ENCODE measurements at regions not wholly inside any gene's neighbourhood (a gene's known extent, or its start where the extent isn't known, plus 50 kb on each side); places are given as distances from the start of the nearest gene placed in this dataset.

DNA sequence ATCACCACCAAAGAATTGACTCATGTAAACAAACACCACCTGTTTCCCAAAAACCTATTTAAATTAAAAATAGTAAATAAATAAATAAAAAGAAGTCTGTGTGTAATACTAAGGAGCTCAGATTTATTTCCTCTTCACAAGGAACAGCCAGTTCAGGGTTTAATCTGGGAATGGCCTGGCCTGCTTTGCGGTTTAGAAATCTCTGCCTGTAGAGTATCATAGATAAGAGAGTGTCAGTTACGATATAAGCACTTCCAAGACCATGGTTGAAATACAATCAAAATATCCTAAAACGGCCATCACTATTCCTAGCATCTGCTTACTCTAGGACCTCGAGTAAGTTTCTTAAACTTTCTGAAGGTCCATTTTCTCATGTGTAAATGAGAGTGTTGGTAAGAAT lies 274.4 kb downstream of the PLPP3 start:
- no peak for TF ChIP-seq POLR2A (IDR thresholded peaks at IDR 0.05)
- TF ChIP-seq, protein P1, sequence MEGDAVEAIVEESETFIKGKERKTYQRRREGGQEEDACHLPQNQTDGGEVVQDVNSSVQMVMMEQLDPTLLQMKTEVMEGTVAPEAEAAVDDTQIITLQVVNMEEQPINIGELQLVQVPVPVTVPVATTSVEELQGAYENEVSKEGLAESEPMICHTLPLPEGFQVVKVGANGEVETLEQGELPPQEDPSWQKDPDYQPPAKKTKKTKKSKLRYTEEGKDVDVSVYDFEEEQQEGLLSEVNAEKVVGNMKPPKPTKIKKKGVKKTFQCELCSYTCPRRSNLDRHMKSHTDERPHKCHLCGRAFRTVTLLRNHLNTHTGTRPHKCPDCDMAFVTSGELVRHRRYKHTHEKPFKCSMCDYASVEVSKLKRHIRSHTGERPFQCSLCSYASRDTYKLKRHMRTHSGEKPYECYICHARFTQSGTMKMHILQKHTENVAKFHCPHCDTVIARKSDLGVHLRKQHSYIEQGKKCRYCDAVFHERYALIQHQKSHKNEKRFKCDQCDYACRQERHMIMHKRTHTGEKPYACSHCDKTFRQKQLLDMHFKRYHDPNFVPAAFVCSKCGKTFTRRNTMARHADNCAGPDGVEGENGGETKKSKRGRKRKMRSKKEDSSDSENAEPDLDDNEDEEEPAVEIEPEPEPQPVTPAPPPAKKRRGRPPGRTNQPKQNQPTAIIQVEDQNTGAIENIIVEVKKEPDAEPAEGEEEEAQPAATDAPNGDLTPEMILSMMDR (IDR thresholded peaks at IDR 0.05): no peak
- DNase-seq (ENCODE audit: low spot score in 2 of 2): no peak

DNA sequence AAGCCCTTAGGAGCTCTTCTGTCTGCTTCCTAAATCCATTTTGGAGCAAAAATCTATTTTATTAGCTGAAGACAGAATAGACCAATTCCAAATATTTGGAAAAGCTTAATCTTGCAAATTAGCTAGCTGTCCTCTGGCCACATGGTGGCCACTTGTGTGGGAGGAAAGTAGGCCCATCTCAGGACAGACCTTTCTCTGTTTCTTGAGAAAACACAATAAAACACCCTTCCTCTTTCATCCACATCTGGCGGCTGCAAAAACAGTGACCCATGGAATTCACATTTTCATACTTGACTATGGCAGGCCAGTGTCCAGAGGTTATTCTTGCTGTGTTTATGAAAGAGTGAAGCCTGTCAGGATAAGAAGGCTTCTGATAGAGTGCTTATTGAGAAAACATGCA lies 275.6 kb downstream of the PLPP3 start:
- no peak overlapping the region for H3K4me3 ChIP-seq (ENCODE audit: low read depth, poor library complexity, severe bottlenecking)
- no peak for DNase-seq (ENCODE audit: low spot score in 2 of 2)
- TF ChIP-seq, protein P1 (IDR thresholded peaks at IDR 0.05): no peak
- TF ChIP-seq POLR2A (IDR thresholded peaks at IDR 0.05): no peak
- intact Hi-C loops (cut with DNase I; ENCODE audit: low total_unique reads): no loop called here
- 75 to 93% methylated on average over 1 of the region's 1 CpG for WGBS, 2 donors

More for the DNA sequence above, 274.4 kb downstream of the PLPP3 start:
- 91 to 95% methylated on average over 4 of the region's 4 CpGs for WGBS, 2 donors
- intact Hi-C loops (cut with DNase I; ENCODE audit: low total_unique reads): no loop called here
- H3K4me3 ChIP-seq (ENCODE audit: low read depth, poor library complexity, severe bottlenecking): no peak overlapping the region

DNA sequence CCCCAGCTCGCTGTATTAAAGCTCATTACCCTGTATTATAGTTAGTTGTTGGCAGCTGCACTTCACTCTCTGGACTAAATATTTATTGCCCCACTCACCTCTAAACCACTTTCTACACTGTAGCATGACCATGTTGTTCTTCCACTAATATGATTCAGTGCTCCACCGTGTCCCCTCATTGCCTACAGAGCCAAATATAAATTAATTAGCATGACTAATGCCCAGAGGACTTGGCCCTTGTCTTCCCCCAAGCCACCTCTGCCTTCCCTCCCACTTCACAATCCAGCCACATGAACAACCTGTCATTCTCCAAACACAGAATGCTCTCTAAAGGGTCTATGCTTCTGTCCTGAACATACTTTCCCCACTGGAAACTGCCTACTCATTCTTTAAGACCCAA lies 276.5 kb downstream of the PLPP3 start:
- DNase-seq (ENCODE audit: low spot score in 2 of 2): no peak
- H3K4me3 ChIP-seq (ENCODE audit: low read depth, poor library complexity, severe bottlenecking): no peak overlapping the region
- 59 to 75% methylated on average over 2 of the region's 2 CpGs for WGBS, 2 donors
- TF ChIP-seq, protein P1 (IDR thresholded peaks at IDR 0.05): no peak
- no peak for TF ChIP-seq POLR2A (IDR thresholded peaks at IDR 0.05)
- intact Hi-C loops (cut with DNase I; ENCODE audit: low total_unique reads): no loop called here

DNA sequence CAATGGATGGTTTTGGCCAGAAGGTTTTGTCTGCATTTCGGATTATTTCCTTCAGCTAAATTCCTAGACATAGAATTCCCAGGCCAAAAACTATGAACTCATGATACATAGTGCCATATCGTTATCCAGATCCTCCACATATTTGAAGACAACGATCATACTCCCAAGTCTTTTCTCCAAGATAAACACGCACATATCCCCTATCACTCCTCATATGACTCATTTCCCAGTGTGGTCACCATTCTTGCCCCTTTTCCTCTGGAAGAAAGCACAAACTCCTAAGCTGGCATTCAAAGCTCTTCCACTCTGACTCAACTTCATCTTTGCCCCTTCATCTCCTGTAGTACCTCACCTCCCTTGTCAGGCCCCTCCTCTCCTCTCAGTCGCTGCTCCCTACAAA lies 277.6 kb downstream of the PLPP3 start:
- intact Hi-C loops (cut with DNase I; ENCODE audit: low total_unique reads): no loop called here
- no peak for TF ChIP-seq POLR2A (IDR thresholded peaks at IDR 0.05)
- TF ChIP-seq, protein P1 (IDR thresholded peaks at IDR 0.05): no peak
- DNase-seq (ENCODE audit: low spot score in 2 of 2): no peak
- no peak overlapping the region for H3K4me3 ChIP-seq (ENCODE audit: low read depth, poor library complexity, severe bottlenecking)
- 83 to 87% methylated on average over 5 of the region's 5 CpGs for WGBS, 2 donors

DNA sequence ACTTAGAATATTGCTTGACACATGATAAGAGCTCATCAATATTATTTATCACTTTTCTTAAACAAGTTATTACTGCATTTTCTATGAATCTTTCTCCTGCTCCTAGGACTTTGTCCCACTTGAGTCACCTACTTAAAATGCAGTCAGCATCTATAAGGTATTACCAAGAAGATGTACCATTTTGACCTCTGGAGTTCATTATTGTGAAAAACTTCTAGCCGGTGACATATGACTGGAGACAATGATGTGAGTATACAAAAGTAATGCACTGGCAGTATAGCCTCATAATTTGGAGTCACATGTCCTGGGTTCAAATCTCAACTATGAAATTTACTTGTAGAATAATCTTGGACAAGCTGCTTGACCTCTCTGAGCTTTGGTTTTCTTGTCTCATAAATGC lies 278.5 kb downstream of the PLPP3 start:
- 95 to 96% methylated on average over 1 of the region's 1 CpG for WGBS, 2 donors
- no peak for DNase-seq (ENCODE audit: low spot score in 2 of 2)
- intact Hi-C loops (cut with DNase I; ENCODE audit: low total_unique reads): no loop called here
- TF ChIP-seq, protein P1 (IDR thresholded peaks at IDR 0.05): no peak
- TF ChIP-seq POLR2A (IDR thresholded peaks at IDR 0.05): no peak
- no peak overlapping the region for H3K4me3 ChIP-seq (ENCODE audit: low read depth, poor library complexity, severe bottlenecking)

DNA sequence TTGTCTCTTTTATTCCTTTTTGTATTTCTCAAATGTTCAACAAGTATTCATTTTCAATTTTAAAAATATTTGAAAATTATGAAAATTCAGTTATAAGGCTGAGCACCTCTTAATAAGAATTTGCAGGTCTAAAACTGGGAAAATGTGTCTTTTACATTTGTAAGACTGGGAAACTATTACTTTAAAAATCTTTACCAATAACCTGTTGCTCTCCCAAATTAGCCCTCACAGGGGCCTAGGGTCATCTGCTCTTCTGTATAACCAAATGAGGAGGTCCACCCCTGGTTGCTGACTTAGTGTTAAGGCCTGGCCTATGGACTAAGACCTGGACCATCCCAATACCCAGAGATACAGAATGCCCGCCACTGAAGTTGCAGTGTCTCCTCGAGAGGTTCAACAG lies 280.5 kb downstream of the PLPP3 start:
- intact Hi-C loops (cut with DNase I; ENCODE audit: low total_unique reads): no loop called here
- H3K4me3 ChIP-seq (ENCODE audit: low read depth, poor library complexity, severe bottlenecking): no peak overlapping the region
- no peak for DNase-seq (ENCODE audit: low spot score in 2 of 2)
- WGBS, 2 donors: 94 to 97% methylated on average over 2 of the region's 2 CpGs
- TF ChIP-seq POLR2A (IDR thresholded peaks at IDR 0.05): no peak
- TF ChIP-seq, protein P1 (IDR thresholded peaks at IDR 0.05): no peak

Data from lower leg skin (tissue), 4 donors.